OCI-LY3 (cell line): ENCODE measurements at regions not wholly inside any gene's neighbourhood (a gene's known extent, or its start where the extent isn't known, plus 50 kb on each side); places are given as distances from the start of the nearest gene placed in this dataset.

ENCODE experiments used
- H2AFZ ChIP-seq: fragments of 200-600, 300-600 bp; shearing (Covaris generic); 2 replicates; pipeline ENCODE4 v1.6.0; 2014; ENCODE audit warnings: antibody characterized with exemption, low read depth, low read length
- H3K27ac ChIP-seq: fragments of 200-600, 300-600 bp; sonication (generic); 2 replicates; pipeline ENCODE4 v1.5.1; 2014; ENCODE audit warnings: mild to moderate bottlenecking, low read length, moderate library complexity, mixed read lengths
- H3K27me3 ChIP-seq: fragments of 200-600, 300-600 bp; sonication (generic); 2 replicates; pipeline ENCODE4 v1.6.1; 2014; ENCODE audit warnings: low read depth, low read length, mixed read lengths
- H3K36me3 ChIP-seq: fragments of 200-600, 300-600 bp; sonication (generic); replicated peaks from 2 replicates; pipeline ENCODE3; 2014; ENCODE audit warnings: low read depth, low read length, mixed read lengths
- H3K4me1 ChIP-seq: fragments of 300-600, 200-600 bp; sonication (generic); 2 replicates; pipeline ENCODE4 v1.6.1; 2014; ENCODE audit warnings: low read length, mixed read lengths
- H3K4me2 ChIP-seq: fragments of 200-600, 300-600 bp; sonication (generic); 2 replicates; pipeline ENCODE4 v1.6.1; 2014; ENCODE audit warnings: low read length, mixed read lengths
- H3K4me3 ChIP-seq: fragments of 300-600, 200-600 bp; sonication (generic); 2 replicates; pipeline ENCODE4 v1.5.1; 2014; ENCODE audit warnings: antibody characterized with exemption, mild to moderate bottlenecking, low read length, moderate library complexity
- H3K79me2 ChIP-seq: fragments of 300-600, 200-600 bp; shearing (Covaris generic); 2 replicates; pipeline ENCODE4 v1.6.1; 2014; ENCODE audit warnings: mild to moderate bottlenecking, low read length, mixed read lengths
- H3K9ac ChIP-seq: fragments of 300-600, 200-600 bp; shearing (Covaris generic); 2 replicates; pipeline ENCODE4 v1.6.0; 2014; ENCODE audit warnings: mild to moderate bottlenecking, low read length, moderate library complexity
- H3K9me3 ChIP-seq: fragments of 200-600, 300-600 bp; shearing (Covaris generic); 2 replicates; pipeline ENCODE4 v1.6.1; 2014; ENCODE audit warnings: low read length, mixed read lengths; ENCODE audit not compliant: insufficient read depth
- H4K20me1 ChIP-seq: fragments of 200-600, 300-600 bp; sonication (generic); 2 replicates; pipeline ENCODE4 v1.6.1; 2016; ENCODE audit warnings: low read length, mixed read lengths; ENCODE audit not compliant: insufficient read depth
- CTCF ChIP-seq: fragments of 200-600, 300-600 bp; sonication (generic); IDR thresholded peaks from 2 replicates; pipeline ENCODE4 v1.5.1; 2014; ENCODE audit warnings: antibody characterized with exemption, low read length, low read depth
- EZH2phosphoT487 ChIP-seq: fragments of 200-600 bp; shearing (Covaris generic); IDR thresholded peaks from 2 replicates; pipeline ENCODE4 v1.6.1; 2018; ENCODE audit warnings: antibody characterized with exemption, mixed run types, low read depth

- Histone ChIP-seq H3K9ac (no peak overlapping the region), H3K4me1 (no peaks in the 10 kb centered on the region), H3K4me2 (no peak overlapping the region), H2AFZ (no peak overlapping the region), H3K79me2 (no peaks in the 10 kb centered on the region), H3K27ac (no peak overlapping the region), H4K20me1 (no peaks in the 10 kb centered on the region), H3K9me3 (no peaks in the 10 kb centered on the region), H3K27me3 (no peaks in the 10 kb centered on the region), H3K4me3 (no peak overlapping the region), H3K36me3 (no peaks in the 10 kb centered on the region)
- TF ChIP-seq CTCF: no peak
- no peak for TF ChIP-seq EZH2phosphoT487
Observed at GRCh38 chr13:54934121-54934520, 1905.5 kb downstream of the OLFM4 start.

GRCh38 chr13:54945973-54946372 lies 1917.4 kb downstream of the OLFM4 start:
- H3K36me3 ChIP-seq: no peaks in the 10 kb centered on the region
- no peak overlapping the region for H2AFZ ChIP-seq
- no peak overlapping the region for H3K27ac ChIP-seq
- H3K9ac ChIP-seq: no peak overlapping the region
- no peak overlapping the region for H3K4me3 ChIP-seq
- no peaks in the 10 kb centered on the region for H4K20me1 ChIP-seq
- no peaks in the 10 kb centered on the region for H3K27me3 ChIP-seq
- H3K79me2 ChIP-seq: no peaks in the 10 kb centered on the region
- H3K4me2 ChIP-seq: no peak overlapping the region
- no peaks in the 10 kb centered on the region for H3K9me3 ChIP-seq
- H3K4me1 ChIP-seq: no peaks in the 10 kb centered on the region
- TF ChIP-seq CTCF (no peak), EZH2phosphoT487 (no peak)

- no peak overlapping the region for H3K4me2 ChIP-seq
- TF ChIP-seq EZH2phosphoT487: no peak
- TF ChIP-seq CTCF: no peak
- no peaks in the 10 kb centered on the region for H4K20me1 ChIP-seq
- no peak overlapping the region for H3K27ac ChIP-seq
- no peaks in the 10 kb centered on the region for H3K27me3 ChIP-seq
- no peak overlapping the region; the same call in 1 of the 2 replicates for H2AFZ ChIP-seq
- no peaks in the 10 kb centered on the region for H3K36me3 ChIP-seq
- H3K4me1 ChIP-seq: peaks cover 6% of the 10 kb centered on the region; the same call in 1 of the 2 replicates
- H3K9me3 ChIP-seq: no peaks in the 10 kb centered on the region
- no peaks in the 10 kb centered on the region for H3K79me2 ChIP-seq
- no peak overlapping the region for H3K4me3 ChIP-seq
- H3K9ac ChIP-seq: no peak overlapping the region
Observed at GRCh38 chr13:54949735-54950134, 1921.1 kb downstream of the OLFM4 start.

- TF ChIP-seq CTCF (no peak), EZH2phosphoT487 (no peak)
- no peaks in the 10 kb centered on the region for H3K79me2 ChIP-seq
- no peaks in the 10 kb centered on the region for H3K27me3 ChIP-seq
- no peaks in the 10 kb centered on the region for H3K9me3 ChIP-seq
- H2AFZ ChIP-seq: no peak overlapping the region
- no peak overlapping the region for H3K9ac ChIP-seq
- no peak overlapping the region for H3K4me3 ChIP-seq
- H4K20me1 ChIP-seq: no peaks in the 10 kb centered on the region
- no peak overlapping the region for H3K27ac ChIP-seq
- H3K36me3 ChIP-seq: no peaks in the 10 kb centered on the region
- no peak overlapping the region for H3K4me2 ChIP-seq
- H3K4me1 ChIP-seq: peaks cover 6% of the 10 kb centered on the region; the same call in 1 of the 2 replicates
Observed at GRCh38 chr13:54950546-54950945, 1921.9 kb downstream of the OLFM4 start.
